GM21717 (cell line): ENCODE measurements at regions not wholly inside any gene's neighbourhood (a gene's known extent, or its start where the extent isn't known, plus 50 kb on each side); places are given as distances from the start of the nearest gene placed in this dataset.

Experiments
- ATAC-seq: cut with Tn5 transposase; IDR thresholded peaks from one replicate; pipeline ENCODE4 v1.9.1; 2021; ENCODE audit warnings: mild to moderate bottlenecking, moderate library complexity; ENCODE audit not compliant: unreplicated experiment

DNA sequence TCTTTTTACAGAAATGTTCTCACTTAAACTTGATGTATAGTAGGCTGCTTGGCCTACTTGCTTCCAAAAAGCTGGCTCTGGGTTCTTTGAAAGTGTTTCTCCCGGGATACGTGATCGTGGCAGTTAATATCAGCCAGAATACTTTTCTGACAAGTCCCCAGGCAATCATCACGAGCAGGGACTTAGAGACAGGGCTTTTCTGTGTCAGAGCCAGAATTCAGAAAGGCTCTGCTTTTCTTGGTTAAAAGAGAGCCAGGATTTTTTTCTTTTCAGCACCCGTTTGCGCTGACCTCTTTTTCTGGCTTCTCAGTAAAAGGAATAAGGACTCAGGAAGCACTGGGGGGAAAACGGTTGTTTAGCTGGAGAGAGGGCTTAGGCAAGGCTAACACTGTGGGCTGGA is 57.8 kb upstream of the ARHGAP5 start:
- ATAC-seq, result no peak

DNA sequence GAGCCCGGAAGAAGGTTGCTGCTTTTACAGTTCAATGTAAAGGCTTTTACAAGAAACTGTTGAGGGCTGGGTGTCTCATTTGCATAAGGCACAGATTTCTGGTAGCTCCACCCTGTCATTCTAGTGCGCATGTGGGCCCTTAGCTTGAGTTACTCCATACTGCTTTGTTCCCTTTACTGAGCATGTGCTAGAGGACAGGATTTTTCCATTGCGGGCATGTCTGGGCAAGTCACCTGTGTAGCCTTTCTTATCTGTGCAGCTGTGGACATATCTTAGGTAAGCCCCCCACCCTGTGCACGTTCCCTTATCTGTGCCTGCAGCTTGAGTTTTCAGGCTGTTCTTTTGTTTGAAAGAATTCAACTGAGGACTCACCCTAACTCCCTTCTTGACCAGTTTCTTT is 56.2 kb upstream of the ARHGAP5 start:
- no peak for ATAC-seq

DNA sequence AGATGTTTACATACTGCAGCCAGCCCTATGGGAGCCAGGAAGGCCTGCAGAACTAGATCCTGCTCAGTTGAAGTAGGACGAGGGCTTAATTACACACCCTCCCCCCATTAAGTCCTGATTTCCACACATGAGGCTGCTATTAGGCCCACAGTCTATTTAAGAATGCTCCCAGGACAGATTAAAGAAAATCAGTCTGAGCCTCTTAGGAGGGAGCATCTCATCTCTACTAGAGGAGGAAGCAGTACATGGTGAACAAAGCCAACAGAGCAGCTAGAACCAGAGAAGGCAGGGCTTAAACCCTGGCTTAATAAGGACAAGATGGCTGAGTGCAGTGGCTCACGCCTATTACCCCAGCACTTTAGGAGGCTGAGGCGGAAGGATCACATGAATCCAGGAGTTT is 55.8 kb upstream of the ARHGAP5 start:
- no peak for ATAC-seq

DNA sequence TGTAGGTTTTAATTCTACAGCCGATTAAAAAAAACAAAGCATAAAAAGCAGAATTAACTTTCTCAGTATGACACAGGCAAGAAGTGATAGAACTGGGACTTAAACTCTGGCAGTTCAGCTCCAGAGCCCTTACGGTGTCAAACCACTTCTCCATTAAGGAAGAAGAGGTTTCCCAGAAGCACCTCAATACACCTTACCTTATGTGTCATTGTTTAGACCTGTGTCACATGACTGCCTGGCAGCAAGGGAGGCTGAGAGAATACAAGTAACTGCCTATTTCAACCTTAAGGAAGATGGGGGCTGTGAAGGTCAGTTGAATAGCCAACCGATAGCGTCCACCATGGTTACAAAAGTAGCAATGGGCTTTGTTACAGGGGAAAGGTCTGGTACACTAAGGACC is 54.6 kb upstream of the ARHGAP5 start:
- no peak for ATAC-seq

DNA sequence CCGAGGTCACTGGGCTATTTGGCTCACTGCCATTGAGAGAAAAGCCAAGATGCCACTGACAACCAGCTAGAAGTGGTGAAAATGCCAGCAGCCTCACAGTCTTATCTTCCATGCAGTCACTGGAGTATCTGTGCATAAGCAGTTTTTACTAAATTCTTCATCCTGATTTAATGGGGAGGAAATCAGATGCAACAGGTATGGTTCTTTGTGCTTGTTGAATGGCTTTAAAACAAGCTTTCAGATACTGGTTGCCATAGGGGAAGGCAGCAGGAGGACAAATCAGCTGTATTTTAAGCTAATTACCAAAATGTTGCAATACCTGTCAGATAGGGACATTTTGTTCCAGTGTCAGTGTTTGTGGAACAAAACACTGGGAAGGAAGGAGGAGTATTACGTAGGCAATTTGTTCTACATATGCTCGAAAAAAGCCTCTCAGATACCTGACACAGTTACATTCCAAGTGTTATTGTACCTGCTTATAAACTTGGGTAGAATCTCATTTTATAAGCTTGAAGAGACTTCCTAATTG is 54.1 kb upstream of the ARHGAP5 start:
- no peak for ATAC-seq

DNA sequence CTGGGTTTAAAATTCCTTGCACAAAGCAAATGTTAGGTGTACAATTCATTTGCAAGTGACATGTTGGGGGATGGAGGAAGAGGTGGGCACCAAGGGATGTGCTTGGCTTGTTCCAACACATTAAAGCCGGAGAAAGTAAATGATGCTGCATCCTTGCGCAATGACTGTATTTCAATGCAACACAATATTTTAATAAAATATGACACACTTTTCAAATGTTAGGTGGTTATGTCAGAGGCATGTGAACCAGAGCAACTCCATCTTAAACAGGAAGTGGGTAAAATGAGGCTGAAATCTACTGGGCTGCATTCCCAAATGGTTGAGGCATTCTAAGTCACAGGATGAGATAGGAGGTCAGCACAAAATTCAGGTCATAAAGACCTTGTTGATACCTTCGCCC is 53.6 kb upstream of the ARHGAP5 start:
- ATAC-seq, result no peak

DNA sequence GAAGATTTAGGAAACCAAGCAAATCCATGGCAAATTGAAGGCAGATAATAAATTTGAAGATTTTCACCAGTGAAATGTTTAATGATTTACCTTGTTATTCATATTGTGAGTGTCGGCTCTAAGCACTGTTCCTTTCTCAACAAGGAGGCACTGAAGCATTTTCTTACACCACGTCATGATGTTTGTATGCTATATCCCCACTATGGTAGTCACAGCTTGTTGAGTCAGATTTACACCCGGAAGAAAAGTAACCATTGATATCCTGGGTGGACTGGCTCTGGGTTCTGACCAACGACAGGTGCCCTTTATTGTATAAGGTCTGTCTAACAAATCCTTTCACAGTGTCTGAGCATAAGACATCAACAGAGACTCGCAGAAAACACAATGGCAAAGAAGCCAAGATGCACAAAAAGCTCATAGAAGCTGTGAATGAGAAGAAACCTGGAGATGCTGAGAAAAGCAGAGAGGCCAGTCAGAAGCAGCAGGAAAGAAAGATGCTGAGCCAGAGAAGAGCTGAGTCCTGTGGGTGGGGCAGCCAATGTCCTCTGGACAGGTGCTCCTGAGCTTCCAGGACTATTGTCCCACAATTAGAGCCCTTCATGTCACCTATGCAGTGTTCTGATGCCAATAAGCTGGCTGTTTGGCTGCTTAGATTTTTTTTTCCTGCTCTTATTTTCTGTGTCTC is 49.7 kb upstream of the ARHGAP5 start:
- no peak for ATAC-seq
